HCT116 (cell line): ENCODE measurements at regions not wholly inside any gene's neighbourhood (a gene's known extent, or its start where the extent isn't known, plus 50 kb on each side); places are given as distances from the start of the nearest gene placed in this dataset.
"Not testable (repeated sequence)": the region's sequence is repeated elsewhere in the genome, so short reads cannot be mapped to it uniquely, and the experiment has no call there.

Experiments
- ATAC-seq: fragments of 200-7000 bp; cut with Tn5 transposase; 2 replicates; pipeline ENCODE4 v1.9.1; 2020; ENCODE audit warnings: mild to moderate bottlenecking, moderate library complexity
- BruUV-seq: library from RNA; stranded (reverse); fragments of 400-500 nt; replicated peaks from 2 replicates; lab custom pipeline; 2021; lab: Mats Ljungman, UMichigan
- CTCF ChIA-PET: fragments of 300-600 bp; sonication (Branson Sonifier 250); formaldehyde crosslinking; loops from one replicate; lab custom pipeline; 2021; ENCODE audit warnings: antibody characterized with exemption; lab: Charles Lee
- POLR2A ChIA-PET: fragments of 300-600, 350-600 bp; sonication (Branson Sonifier 250); formaldehyde crosslinking; loops from one replicate; lab custom pipeline; 2021; ENCODE audit warnings: antibody characterized with exemption; lab: Charles Lee
- RAD21 ChIA-PET, 2 experiments: fragments of 300-600 bp; sonication (Branson Sonifier 250); formaldehyde crosslinking; loops; one replicate each; lab custom pipeline; 2023; ENCODE audit warnings: low total read pairs in 2 of 2; ENCODE audit not compliant: uncharacterized antibody in 2 of 2, unreplicated experiment in 2 of 2, low non-redundant PET in 1 of 2; lab: Charles Lee
- DNase-seq: peaks from one replicate; pipeline ENCODE4 v3.0.0-alpha.2; 2010; ENCODE audit warnings: low read depth, low spot score
- H2AFZ ChIP-seq: fragments of 200-600 bp; shearing (Covaris generic), sonication (generic); 2 replicates; pipeline ENCODE4 v1.6.1; 2017; ENCODE audit warnings: low read depth, mixed run types, mixed read lengths, antibody characterized with exemption, low read length; ENCODE audit not compliant: poor library complexity, severe bottlenecking
- H3K27ac ChIP-seq: 2 replicates; pipeline ENCODE4 v1.5.1; 2012; ENCODE audit warnings: low read depth, low read length
- H3K27me3 ChIP-seq: fragments of 200-600 bp; sonication (generic); 2 replicates; pipeline ENCODE4 v1.6.1; 2016; ENCODE audit warnings: mixed run types, low read length, mixed read lengths; ENCODE audit not compliant: insufficient read depth
- H3K36me3 ChIP-seq, 2 experiments: fragments of 200-500 bp in 1 of 2; fragments of 200-600 bp in 1 of 2; sonication (Bioruptor generic) in 1 of 2; sonication (generic) in 1 of 2; 2 replicates each; pipeline versions ENCODE4 v1.5.1 to v1.6.1; 2014 to 2016; ENCODE audit warnings: low read length in 2 of 2, inconsistent platforms in 1 of 2, mixed read lengths in 1 of 2, mixed run types in 1 of 2; ENCODE audit not compliant: insufficient read depth in 2 of 2, control insufficient read depth in 1 of 2
- H3K4me1 ChIP-seq, 2 experiments: fragments of 200-600 bp in 1 of 2; sonication (generic) in 1 of 2; 2 replicates each; pipeline versions ENCODE4 v1.5.1 to v1.6.1; 2012 to 2017; ENCODE audit warnings: low read length in 2 of 2, inconsistent platforms in 1 of 2, mild to moderate bottlenecking in 1 of 2, mixed read lengths in 1 of 2, mixed run types in 1 of 2, moderate library complexity in 1 of 2; ENCODE audit not compliant: insufficient read depth in 2 of 2, control insufficient read depth in 1 of 2
- H3K4me2 ChIP-seq: fragments of 200-600 bp; sonication (generic); 2 replicates; pipeline ENCODE4 v1.6.1; 2017; ENCODE audit warnings: mixed run types, low read length, mixed read lengths
- H3K4me3 ChIP-seq, 2 experiments: fragments of 200-600 bp in 1 of 2; sonication (generic) in 1 of 2; replicated peaks in 1 of 2; 2 replicates each; pipeline ENCODE4 v1.5.1; 2011 to 2016; ENCODE audit warnings: low read length in 2 of 2, control low read depth in 1 of 2, low read depth in 1 of 2, mild to moderate bottlenecking in 1 of 2, mixed read lengths in 1 of 2, mixed run types in 1 of 2
- H3K79me2 ChIP-seq: fragments of 200-600 bp; sonication (generic); 2 replicates; pipeline ENCODE4 v1.6.1; 2017; ENCODE audit warnings: mild to moderate bottlenecking, mixed run types, low read length, moderate library complexity, mixed read lengths; ENCODE audit not compliant: insufficient read depth
- H3K9ac ChIP-seq: fragments of 200-600 bp; sonication (generic); 2 replicates; pipeline ENCODE4 v1.6.1; 2016; ENCODE audit warnings: low read length, mixed read lengths
- H3K9me2 ChIP-seq: fragments of 200-600 bp; sonication (generic), shearing (Covaris generic); 2 replicates; pipeline ENCODE4 v1.6.1; 2017; ENCODE audit warnings: mixed run types, mild to moderate bottlenecking, moderate library complexity; ENCODE audit not compliant: insufficient read depth
- H3K9me3 ChIP-seq, 2 experiments: fragments of 200-500 bp in 1 of 2; fragments of 200-600 bp in 1 of 2; sonication (Bioruptor generic) in 1 of 2; sonication (generic) in 1 of 2; 2 replicates each; pipeline ENCODE4 v1.6.1; 2014 to 2017; ENCODE audit warnings: low read length in 2 of 2, mixed read lengths in 2 of 2, inconsistent platforms in 1 of 2, low read depth in 1 of 2, mild to moderate bottlenecking in 1 of 2, mixed run types in 1 of 2, moderate library complexity in 1 of 2; ENCODE audit not compliant: control insufficient read depth in 1 of 2, insufficient read depth in 1 of 2
- H4K20me1 ChIP-seq: fragments of 200-600 bp; sonication (generic), shearing (Covaris generic); 2 replicates; pipeline ENCODE4 v1.6.1; 2017; ENCODE audit warnings: mixed run types, mild to moderate bottlenecking, moderate library complexity; ENCODE audit not compliant: insufficient read depth
- ATF3 ChIP-seq: IDR thresholded peaks from 2 replicates; pipeline ENCODE4 v1.6.1; 2012
- CBX3 ChIP-seq: IDR thresholded peaks from 2 replicates; pipeline ENCODE4 v1.6.1; 2012; ENCODE audit warnings: low read depth
- RAD21 ChIP-seq: IDR thresholded peaks from 2 replicates; pipeline ENCODE4 v1.6.1; 2012; ENCODE audit warnings: low read depth, mild to moderate bottlenecking
- SIN3A ChIP-seq: IDR thresholded peaks from 2 replicates; pipeline ENCODE4 v1.6.1; 2012; ENCODE audit warnings: low read depth
- ZFX ChIP-seq: fragments of 450-650 bp; IDR thresholded peaks from 2 replicates; pipeline ENCODE4 v1.6.1; 2017
- intact Hi-C: fragments of 100-400 bp; cut with micrococcal nuclease; formaldehyde crosslinking; loops from 2 replicates; pipeline ENCODE4 v1.10.0; 2022

DNA sequence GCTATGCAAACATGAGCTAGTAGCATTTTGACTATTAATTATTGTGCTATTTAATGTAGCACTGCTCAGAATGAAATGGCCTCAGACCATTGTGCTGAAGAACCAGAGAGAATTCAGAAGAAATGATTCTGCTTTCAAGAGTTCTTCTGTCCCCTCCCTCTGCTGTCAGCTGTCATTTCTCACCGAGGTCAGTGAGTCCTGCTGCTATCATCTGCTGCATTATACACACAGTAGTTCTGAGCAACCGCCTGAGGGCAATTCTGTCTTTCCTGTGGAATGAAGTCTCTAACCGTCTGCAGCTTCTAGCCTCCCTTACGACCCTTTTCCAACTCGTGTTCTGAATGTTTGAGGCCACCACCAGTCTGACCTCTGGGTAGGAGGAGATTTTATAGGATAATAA lies 249.4 kb downstream of the HNRNPD start:
- no peaks in the 10 kb centered on the region for H3K79me2 ChIP-seq
- H4K20me1 ChIP-seq: no peaks in the 10 kb centered on the region
- no peak for TF ChIP-seq ZFX
- no peak for TF ChIP-seq ATF3
- no peaks in the 10 kb centered on the region for H3K36me3 ChIP-seq
- H3K9me3 ChIP-seq: no peaks in the 10 kb centered on the region
- H3K27ac ChIP-seq: no peak overlapping the region
- intact Hi-C loops: no loop called here
- ChIA-PET RAD21 (no interaction called here), CTCF (no interaction called here), POLR2A (no interaction called here)
- no peak overlapping the region for H3K4me2 ChIP-seq
- H3K9ac ChIP-seq: no peak overlapping the region
- H2AFZ ChIP-seq: no peak overlapping the region
- BruUV-seq: no TSS peak
- ATAC-seq (no peak), DNase-seq (no peak)
- no peak overlapping the region for H3K4me3 ChIP-seq
- H3K4me1 ChIP-seq: no peaks in the 10 kb centered on the region
- no peaks in the 10 kb centered on the region for H3K9me2 ChIP-seq
- H3K27me3 ChIP-seq: peaks cover 22% of the 10 kb centered on the region

DNA sequence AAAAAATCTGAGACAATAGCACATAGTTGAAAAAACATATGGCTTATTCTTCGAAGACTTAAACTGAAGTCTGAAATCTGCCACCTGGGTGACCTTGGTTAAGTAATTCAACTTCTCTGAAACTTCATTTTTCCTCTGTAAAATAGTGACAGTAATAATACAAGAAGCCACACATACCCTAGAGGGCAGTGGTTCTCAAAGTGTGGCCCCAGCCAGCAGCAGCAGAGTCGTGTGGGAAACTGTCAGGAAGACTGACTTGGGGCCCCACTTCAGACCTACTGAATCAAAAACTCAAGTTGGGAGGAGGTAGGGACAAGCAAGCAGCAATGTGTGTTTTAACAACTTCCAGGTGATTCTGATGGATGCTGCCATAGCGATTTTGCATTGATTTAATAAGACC lies 249.9 kb downstream of the HNRNPD start:
- ChIA-PET CTCF (no interaction called here), RAD21 (no interaction called here), POLR2A (no interaction called here)
- H3K9ac ChIP-seq: no peak overlapping the region
- no peaks in the 10 kb centered on the region for H3K36me3 ChIP-seq
- DNase-seq (no peak), ATAC-seq (no peak)
- no peak overlapping the region for H3K4me3 ChIP-seq
- no peaks in the 10 kb centered on the region for H3K79me2 ChIP-seq
- no peaks in the 10 kb centered on the region for H3K4me1 ChIP-seq
- no peak overlapping the region for H3K4me2 ChIP-seq
- no peaks in the 10 kb centered on the region for H3K9me2 ChIP-seq
- H3K27me3 ChIP-seq: peaks cover 22% of the 10 kb centered on the region
- no TSS peak for BruUV-seq
- TF ChIP-seq CBX3: no peak
- TF ChIP-seq SIN3A: no peak
- TF ChIP-seq RAD21: peak; percentile 10; the same call in 1 of the 2 replicates
- no peaks in the 10 kb centered on the region for H4K20me1 ChIP-seq
- intact Hi-C loops: no loop called here
- no peak overlapping the region for H2AFZ ChIP-seq
- H3K27ac ChIP-seq: no peak overlapping the region
- no peaks in the 10 kb centered on the region for H3K9me3 ChIP-seq

DNA sequence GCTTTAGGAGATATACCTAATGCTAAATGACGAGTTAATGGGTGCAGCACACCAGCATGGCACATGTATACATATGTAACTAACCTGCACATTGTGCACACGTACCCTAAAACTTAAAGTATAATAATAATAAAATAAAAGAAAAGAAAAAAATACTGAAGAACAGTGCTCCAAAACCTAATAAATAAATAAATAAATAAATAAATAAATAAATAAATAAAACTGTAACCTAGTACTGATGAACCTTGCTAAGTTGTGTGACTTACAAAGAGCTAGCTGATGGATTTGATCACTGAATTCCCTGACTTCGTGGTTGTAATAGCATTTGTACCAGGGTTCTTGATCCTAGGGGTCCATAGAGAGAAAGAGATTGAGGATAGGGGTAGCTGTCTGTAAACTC lies 258.6 kb downstream of the HNRNPD start:
- H3K4me3 ChIP-seq, H3K4me2 ChIP-seq, H3K4me1 ChIP-seq, H3K9me2 ChIP-seq, H2AFZ ChIP-seq, DNase-seq, intact Hi-C loops, BruUV-seq, H3K79me2 ChIP-seq, RAD21 ChIA-PET, POLR2A ChIA-PET, CTCF ChIA-PET, H3K36me3 ChIP-seq, H3K9ac ChIP-seq, H3K9me3 ChIP-seq, H4K20me1 ChIP-seq, ATAC-seq, H3K27ac ChIP-seq: not testable (repeated sequence)
- peaks cover 13% of the 10 kb centered on the region; the same call in 1 of the 2 replicates for H3K27me3 ChIP-seq
